Spinal cord (tissue), 9 donors: ENCODE measurements at regions not wholly inside any gene's neighbourhood (a gene's known extent, or its start where the extent isn't known, plus 50 kb on each side); places are given as distances from the start of the nearest gene placed in this dataset.

ENCODE experiments used
- DNase-seq, 6 donors: peaks; one replicate each; pipeline versions ENCODE4 v3.0.0 to v3.0.0-alpha.2; 2013 to 2015; ENCODE audit warnings: low spot score in 6 of 6, low read depth in 4 of 6
- H3K27ac ChIP-seq: one replicate; pipeline ENCODE4 v1.5.1; 2013; ENCODE audit warnings: low read depth, low read length, control low read depth
- H3K27me3 ChIP-seq: one replicate; pipeline ENCODE4 v1.6.1; 2013; ENCODE audit warnings: low read length; ENCODE audit not compliant: control insufficient read depth, insufficient read depth
- H3K36me3 ChIP-seq: one replicate; pipeline ENCODE4 v1.6.1; 2013; ENCODE audit warnings: low read length; ENCODE audit not compliant: control insufficient read depth, insufficient read depth
- H3K4me1 ChIP-seq: one replicate; pipeline ENCODE4 v1.6.1; 2013; ENCODE audit warnings: low read length; ENCODE audit not compliant: control insufficient read depth, insufficient read depth
- H3K4me3 ChIP-seq: one replicate; pipeline ENCODE4 v1.5.1; 2013; ENCODE audit warnings: low read depth, low read length, control low read depth
- H3K9me3 ChIP-seq: one replicate; pipeline ENCODE4 v1.6.1; 2013; ENCODE audit warnings: low read length; ENCODE audit not compliant: control insufficient read depth, insufficient read depth
- WGBS: methylation state at CpG from one replicate; pipeline ENCODE4 v1.1.5; 2013; ENCODE audit warnings: missing lambda C conversion rate; ENCODE audit not compliant: insufficient coverage; 5-methylcytosine and 5-hydroxymethylcytosine counted together
- donor health status: healthy.

DNA sequence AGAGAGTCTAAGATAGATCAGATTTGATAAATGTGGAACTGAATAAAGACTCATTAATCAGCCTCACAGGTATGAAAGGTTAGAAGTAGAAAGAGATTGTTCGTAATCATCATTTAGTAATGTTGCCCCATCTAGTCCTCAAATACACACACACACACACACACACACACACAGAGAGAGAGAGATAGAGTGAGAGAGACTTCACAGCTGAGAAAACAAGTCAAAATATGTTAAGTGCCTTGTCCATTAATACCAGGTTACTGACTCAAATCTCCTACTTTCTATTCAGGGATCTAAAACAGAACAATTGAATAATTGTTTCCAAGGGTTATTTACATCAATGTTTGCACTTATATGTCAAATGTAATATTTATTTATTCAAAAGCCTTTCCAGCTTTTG, 284.6 kb downstream of the MRPS30 start:
- no peaks in the 10 kb centered on the region for H3K4me1 ChIP-seq
- WGBS, result no CpG with 5 or more reads among the region's 1 CpG

DNA sequence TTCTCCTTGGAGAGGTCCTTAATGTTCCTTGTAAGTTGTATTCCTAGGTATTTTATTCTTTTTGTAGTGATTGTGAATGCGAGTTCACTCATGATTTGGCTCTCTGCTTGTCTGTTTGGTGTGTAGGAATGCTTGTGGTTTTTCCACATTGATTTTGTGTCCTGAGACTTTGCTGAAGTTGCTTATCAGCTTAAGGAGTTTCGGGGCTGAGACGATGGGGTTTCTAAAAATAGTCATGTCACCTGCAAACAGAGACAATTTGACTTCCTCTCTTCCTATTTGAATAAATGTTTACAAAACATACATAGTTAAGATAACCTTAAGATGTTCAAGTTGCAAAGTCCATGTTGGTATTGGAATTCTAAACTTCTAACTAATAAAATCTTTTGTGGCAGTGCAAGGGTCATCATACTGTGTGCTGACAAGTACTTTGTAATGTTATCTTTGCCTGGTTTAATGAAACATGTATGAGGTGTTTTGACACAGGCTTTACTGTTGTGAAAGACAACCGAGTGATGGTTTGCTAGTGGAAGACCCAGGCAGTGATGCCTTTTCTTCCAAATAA, 286.2 kb downstream of the MRPS30 start:
- H3K27ac ChIP-seq, result no peak overlapping the region
- no peaks in the 10 kb centered on the region for H3K36me3 ChIP-seq
- no peaks in the 10 kb centered on the region for H3K27me3 ChIP-seq
- no peak for DNase-seq
- H3K9me3 ChIP-seq, result no peaks in the 10 kb centered on the region
- H3K4me1 ChIP-seq, result no peaks in the 10 kb centered on the region
- no peak overlapping the region for H3K4me3 ChIP-seq
- WGBS, result 100% methylated on average over 1 of the region's 4 CpGs

More for the DNA sequence above, 284.6 kb downstream of the MRPS30 start:
- H3K4me3 ChIP-seq, result no peak overlapping the region
- H3K27me3 ChIP-seq, result no peaks in the 10 kb centered on the region
- H3K36me3 ChIP-seq, result no peaks in the 10 kb centered on the region
- H3K9me3 ChIP-seq, result no peaks in the 10 kb centered on the region
- no peak overlapping the region for H3K27ac ChIP-seq
- peak in 1 of 6 donors; percentile 4 for DNase-seq

DNA sequence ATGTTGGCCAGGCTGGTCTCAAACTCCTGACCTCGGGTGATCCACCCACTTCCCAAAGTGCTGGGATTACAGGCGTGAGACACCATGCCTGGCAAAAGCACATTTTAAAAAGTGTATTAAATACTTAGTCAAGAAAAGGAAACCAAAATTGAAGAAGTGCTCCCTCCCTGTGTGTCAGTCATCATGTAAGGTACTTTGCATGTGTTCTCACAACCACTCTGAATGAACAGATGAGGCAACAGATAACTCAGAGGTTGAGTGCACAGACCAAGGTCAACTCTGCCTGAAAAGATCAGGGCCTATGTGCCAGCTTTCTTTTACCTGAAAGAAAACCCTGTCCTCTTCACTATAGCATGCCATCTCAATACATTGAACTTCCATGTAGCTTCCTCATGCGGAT, 289.7 kb downstream of the MRPS30 start:
- no peaks in the 10 kb centered on the region for H3K27me3 ChIP-seq
- no peaks in the 10 kb centered on the region for H3K9me3 ChIP-seq
- no peak overlapping the region for H3K27ac ChIP-seq
- no peaks in the 10 kb centered on the region for H3K4me1 ChIP-seq
- 100% methylated on average over 1 of the region's 3 CpGs for WGBS
- DNase-seq, result no peak
- H3K36me3 ChIP-seq, result no peaks in the 10 kb centered on the region
- no peak overlapping the region for H3K4me3 ChIP-seq

DNA sequence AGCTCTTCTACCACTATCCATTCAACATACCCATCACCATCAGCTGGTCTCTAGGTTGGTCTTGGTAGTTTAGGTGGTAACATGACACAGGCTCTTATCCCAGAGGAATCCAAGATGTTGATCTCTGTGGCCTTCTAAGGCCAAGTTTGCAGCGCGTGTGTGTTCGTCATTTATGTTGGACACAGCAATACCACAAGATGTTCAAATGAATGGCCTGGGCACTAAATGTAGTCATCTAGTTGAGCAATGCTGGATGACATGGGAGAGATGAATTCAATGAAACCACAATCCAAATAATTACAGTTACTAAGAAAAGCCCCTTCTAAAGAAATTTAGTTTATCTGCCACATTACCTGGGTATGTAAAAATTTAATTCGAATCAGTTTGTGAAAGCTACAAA, 292.4 kb downstream of the MRPS30 start:
- DNase-seq, result no peak
- Histone ChIP-seq H3K36me3 (no peaks in the 10 kb centered on the region), H3K27me3 (no peaks in the 10 kb centered on the region), H3K4me1 (no peaks in the 10 kb centered on the region), H3K9me3 (no peaks in the 10 kb centered on the region), H3K27ac (no peak overlapping the region), H3K4me3 (no peak overlapping the region)
- 100% methylated on average over 1 of the region's 4 CpGs for WGBS

DNA sequence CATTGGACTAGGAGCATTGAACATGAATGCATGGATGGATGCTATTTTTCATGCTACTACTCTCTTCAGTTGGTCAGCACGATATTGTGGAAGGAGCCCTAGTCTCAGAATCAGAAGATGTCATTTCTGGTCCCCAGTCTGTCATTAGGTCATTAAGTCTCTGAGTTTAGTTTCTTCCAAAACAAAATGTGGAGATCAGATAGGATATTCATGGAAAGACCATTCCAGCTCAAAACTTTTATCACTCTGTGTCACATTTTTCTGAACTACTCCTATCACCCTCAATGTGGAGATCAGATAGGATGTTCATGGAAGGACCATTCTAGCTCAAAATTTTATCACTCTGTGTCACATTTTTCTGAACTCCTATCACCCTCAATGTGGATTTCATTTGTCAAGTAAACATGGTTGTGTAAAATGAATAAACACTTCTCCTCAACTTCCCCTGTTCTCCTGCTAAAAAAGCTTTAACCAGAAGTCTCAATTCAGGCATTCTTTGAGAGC, 296.8 kb downstream of the MRPS30 start:
- H3K27ac ChIP-seq, result no peak overlapping the region

DNA sequence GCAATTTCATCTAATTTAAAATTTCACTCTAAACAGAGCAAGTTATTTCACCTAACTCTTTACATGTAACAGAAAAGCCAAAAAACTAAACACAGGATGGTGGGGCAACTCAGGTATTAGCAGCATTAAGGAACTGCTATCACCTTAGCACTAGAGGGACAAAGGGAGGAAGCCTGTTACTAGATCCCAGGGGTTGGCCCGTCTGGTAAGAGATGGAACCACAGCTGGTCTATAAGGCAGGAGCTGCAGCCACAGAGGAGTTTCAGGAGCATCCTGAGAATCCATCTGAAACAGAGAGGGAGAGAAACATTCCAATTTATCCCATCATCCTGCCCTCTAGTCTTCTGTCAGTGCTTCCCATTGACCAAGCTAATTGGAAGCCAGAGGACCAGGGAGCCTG, 300.3 kb downstream of the MRPS30 start:
- Histone ChIP-seq H3K9me3 (no peaks in the 10 kb centered on the region), H3K4me3 (no peak overlapping the region), H3K27ac (no peak overlapping the region), H3K36me3 (no peaks in the 10 kb centered on the region), H3K4me1 (no peaks in the 10 kb centered on the region), H3K27me3 (no peaks in the 10 kb centered on the region)
- DNase-seq, result no peak
- no CpG with 5 or more reads among the region's 1 CpG for WGBS

More for the DNA sequence above, 296.8 kb downstream of the MRPS30 start:
- H3K27me3 ChIP-seq, result no peaks in the 10 kb centered on the region
- no peak overlapping the region for H3K4me3 ChIP-seq
- no peak for DNase-seq
- H3K4me1 ChIP-seq, result no peaks in the 10 kb centered on the region
- no CpG with 5 or more reads among the region's 1 CpG for WGBS
- no peaks in the 10 kb centered on the region for H3K36me3 ChIP-seq
- no peaks in the 10 kb centered on the region for H3K9me3 ChIP-seq

DNA sequence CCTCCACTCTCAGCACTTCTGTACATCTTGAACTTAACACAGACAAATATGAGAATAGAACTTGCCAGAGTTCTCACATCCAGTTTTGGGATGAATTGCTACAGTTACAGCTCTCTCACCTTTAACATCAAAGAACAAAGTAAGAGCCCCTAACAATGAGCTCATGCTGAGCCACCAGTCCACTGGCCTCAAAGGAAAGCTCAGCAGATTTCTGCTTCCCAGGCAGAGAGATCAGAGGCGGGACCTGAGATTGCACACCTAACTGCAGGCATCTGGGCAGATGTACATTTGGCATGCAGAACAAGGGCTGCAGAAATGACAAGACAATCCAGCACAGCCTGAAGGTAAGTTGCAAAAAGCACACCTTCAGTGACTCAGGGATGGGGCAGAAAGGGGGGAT, 300.9 kb downstream of the MRPS30 start:
- Histone ChIP-seq H3K27ac (no peak overlapping the region), H3K27me3 (no peaks in the 10 kb centered on the region), H3K4me1 (no peaks in the 10 kb centered on the region), H3K36me3 (no peaks in the 10 kb centered on the region), H3K4me3 (no peak overlapping the region), H3K9me3 (no peaks in the 10 kb centered on the region)
- no peak for DNase-seq
- WGBS, result 79% methylated on average over 1 of the region's 1 CpG

DNA sequence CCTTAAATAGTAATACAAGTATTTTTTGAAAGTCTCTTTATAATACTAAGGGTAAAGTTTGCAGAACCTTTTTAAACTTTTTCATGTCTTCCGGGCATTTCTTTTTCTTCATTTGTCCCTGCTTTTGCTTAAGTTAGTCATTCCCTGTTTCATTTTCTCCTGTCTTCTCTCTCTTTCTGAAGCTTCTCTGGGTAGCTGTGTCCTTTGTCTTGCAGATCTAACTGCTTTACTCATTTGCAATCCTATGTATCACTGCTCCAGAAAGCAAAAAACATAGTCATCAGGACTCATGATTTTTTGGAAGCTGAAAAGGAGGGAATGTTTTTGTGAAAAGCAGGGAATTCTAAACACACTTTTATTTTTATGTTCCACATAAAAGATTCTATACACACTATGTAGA, 301.7 kb downstream of the MRPS30 start:
- Histone ChIP-seq H3K27me3 (no peaks in the 10 kb centered on the region), H3K27ac (no peak overlapping the region), H3K4me3 (no peak overlapping the region), H3K36me3 (no peaks in the 10 kb centered on the region), H3K4me1 (no peaks in the 10 kb centered on the region), H3K9me3 (no peaks in the 10 kb centered on the region)
- 75% methylated on average over 1 of the region's 1 CpG for WGBS
- no peak for DNase-seq

DNA sequence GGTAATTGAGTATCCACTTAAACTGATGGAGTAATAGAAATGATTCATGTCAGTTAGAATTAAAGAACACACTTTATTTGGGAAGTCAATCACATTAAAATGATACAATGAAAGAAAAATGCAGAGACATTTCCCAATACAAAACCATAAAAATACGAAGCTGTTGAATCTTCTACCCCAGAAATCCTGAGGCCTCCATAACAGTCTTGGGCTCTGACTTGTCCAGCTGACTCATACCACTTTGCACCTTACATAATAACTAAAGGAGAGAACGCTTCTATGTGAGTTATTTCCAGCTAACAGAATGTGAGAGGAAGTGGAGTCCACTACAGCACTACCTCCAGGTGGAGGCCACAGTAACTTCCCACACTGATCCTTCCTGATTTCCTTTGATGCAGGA, 305.0 kb downstream of the MRPS30 start:
- Histone ChIP-seq H3K27ac (no peak overlapping the region), H3K4me1 (no peaks in the 10 kb centered on the region), H3K27me3 (no peaks in the 10 kb centered on the region), H3K9me3 (no peaks in the 10 kb centered on the region), H3K4me3 (no peak overlapping the region), H3K36me3 (no peaks in the 10 kb centered on the region)
- WGBS, result no CpG with 5 or more reads among the region's 2 CpGs
- DNase-seq, result no peak

DNA sequence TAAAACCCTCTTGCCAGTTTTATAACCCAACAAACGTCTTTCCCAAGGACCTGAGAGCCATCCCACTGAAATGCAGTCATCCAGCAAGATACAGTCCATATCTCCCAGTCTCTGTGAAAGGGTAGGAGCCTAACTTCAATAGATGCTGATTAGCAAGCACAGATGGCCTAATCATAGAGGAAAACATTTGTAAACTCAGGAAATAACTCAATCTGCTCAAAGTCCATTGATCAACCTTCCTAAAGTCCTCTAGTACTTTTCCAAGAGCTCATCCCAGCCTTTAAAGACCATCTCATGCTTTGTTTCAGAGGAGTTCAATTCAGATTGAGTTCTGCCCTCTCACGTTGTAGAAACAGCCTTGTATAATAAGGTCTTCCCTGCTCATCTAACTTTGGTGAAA, 324.2 kb downstream of the MRPS30 start:
- H3K27ac ChIP-seq, result no peak overlapping the region
- WGBS, result no CpG with 5 or more reads among the region's 2 CpGs
- no peak overlapping the region for H3K4me3 ChIP-seq
- H3K27me3 ChIP-seq, result no peaks in the 10 kb centered on the region
- no peak for DNase-seq
- no peaks in the 10 kb centered on the region for H3K9me3 ChIP-seq
- H3K4me1 ChIP-seq, result no peaks in the 10 kb centered on the region
- no peaks in the 10 kb centered on the region for H3K36me3 ChIP-seq
